Body of pancreas (tissue), 4 donors: ENCODE measurements at regions not wholly inside any gene's neighbourhood (a gene's known extent, or its start where the extent isn't known, plus 50 kb on each side); places are given as distances from the start of the nearest gene placed in this dataset.

ENCODE experiments used
- ATAC-seq: fragments of 150-250 bp; one replicate; pipeline ENCODE4 v1.9.1; 2016
- DNase-seq, 4 donors: peaks; one replicate each; pipeline ENCODE4 v3.0.0-alpha.2; 2019
- H3K27ac ChIP-seq, 4 donors: fragments of 200-600 bp; sonication (generic); 1 replicate in 3 of 4; 2 replicates in 1 of 4; pipeline versions ENCODE4 v1.5.1 to v1.6.1; 2016 to 2019; ENCODE audit warnings: mild to moderate bottlenecking in 1 of 4, mixed read lengths in 1 of 4, moderate library complexity in 1 of 4
- H3K27me3 ChIP-seq, 2 donors: fragments of 200-600 bp; sonication (generic); one replicate each; pipeline ENCODE4 v1.6.0; 2016; ENCODE audit warnings: mild to moderate bottlenecking in 1 of 2
- H3K36me3 ChIP-seq, 2 donors: fragments of 200-600 bp; sonication (generic); replicated peaks in 1 of 2; 2 replicates each; pipeline ENCODE4 v1.5.1; 2016; ENCODE audit warnings: low read depth in 2 of 2; ENCODE audit not compliant: insufficient read depth in 1 of 2
- H3K4me1 ChIP-seq: fragments of 200-600 bp; sonication (generic); one replicate; pipeline ENCODE4 v1.6.0; 2016
- H3K4me3 ChIP-seq, 2 donors: fragments of 200-600 bp; sonication (generic); 1 replicate in 1 of 2; 2 replicates in 1 of 2; pipeline ENCODE4 v1.5.1; 2016 to 2019
- H3K9me3 ChIP-seq, 3 donors: fragments of 200-600 bp; sonication (generic); 1 replicate in 2 of 3; 2 replicates in 1 of 3; pipeline ENCODE4 v1.5.1; 2016
- POLR2A ChIP-seq, 3 donors: fragments of 450-650 bp; IDR thresholded peaks; one replicate each; pipeline ENCODE4 v1.6.1; 2016; ENCODE audit warnings: antibody characterized with exemption in 3 of 3, mild to moderate bottlenecking in 2 of 3
- WGBS, 2 donors: methylation state at CpG; one replicate each; pipeline ENCODE4 v1.1.5; 2017; 5-methylcytosine and 5-hydroxymethylcytosine counted together
- intact Hi-C: fragments of 100-400 bp; cut with DNase I; formaldehyde crosslinking; loops from one replicate; pipeline ENCODE4 v1.15.1; 2023
- TF ChIP-seq, protein P1 (sequence below), 7 experiments: fragments of 450-650 bp in 4 of 7; fragments of 200-600 bp in 3 of 7; sonication (generic) in 3 of 7; IDR thresholded peaks; one replicate each; pipeline ENCODE4 v1.5.1; 2016 to 2019; ENCODE audit warnings: antibody characterized with exemption in 7 of 7

DNA sequence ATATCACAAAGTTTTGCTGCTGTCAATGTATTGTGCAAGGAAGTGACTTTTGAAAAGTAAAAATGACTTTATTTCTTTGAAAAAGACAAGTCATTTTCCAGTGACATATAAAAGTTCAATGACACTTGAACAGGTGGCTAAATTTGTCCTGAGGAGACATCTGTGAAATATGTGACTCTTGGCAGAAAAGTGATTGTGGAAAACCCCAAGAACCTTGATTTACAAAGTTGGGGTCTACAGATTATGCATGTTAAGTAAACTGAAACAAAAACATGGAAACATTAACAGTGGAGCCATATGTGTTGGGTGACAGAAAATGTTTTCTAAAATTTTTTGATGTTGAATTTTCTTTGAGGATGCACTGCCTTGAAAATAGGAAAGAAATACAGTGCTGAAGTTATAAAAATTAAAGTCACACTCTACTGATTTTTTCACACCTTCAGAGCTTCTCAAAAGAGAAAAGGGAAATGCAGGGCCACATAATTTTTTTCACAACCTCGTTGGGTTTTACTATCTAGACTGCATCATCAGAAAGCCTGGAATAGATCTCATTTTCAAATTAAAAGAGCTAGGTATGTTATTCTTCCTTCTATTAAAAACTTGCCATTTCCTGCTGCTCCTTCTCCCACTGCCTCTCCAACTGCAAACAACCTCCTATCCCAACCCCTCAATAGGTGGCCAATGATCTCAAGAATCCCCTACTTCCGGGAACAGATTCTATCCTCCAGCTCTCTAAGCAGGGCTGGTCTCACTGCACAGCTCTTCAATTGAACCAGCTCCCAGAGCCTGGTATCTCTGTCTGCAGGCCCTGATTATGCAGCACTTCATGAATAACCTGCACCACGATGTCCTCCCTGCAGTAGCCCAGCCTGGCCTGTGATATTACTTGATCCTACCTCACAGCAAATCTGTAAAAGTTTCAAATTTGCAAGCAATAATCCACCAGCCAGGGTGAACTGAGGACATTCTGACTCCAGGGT is 570.8 kb upstream of the CPEB2 start:
- 52% methylated on average over 3 of the region's 3 CpGs for WGBS, 2 donors
- no peak for DNase-seq
- H3K36me3 ChIP-seq, result no peaks in the 10 kb centered on the region
- no peaks in the 10 kb centered on the region for H3K9me3 ChIP-seq
- no peak overlapping the region for H3K27ac ChIP-seq
- H3K4me3 ChIP-seq, result no peak overlapping the region
- no peak for ATAC-seq
- no peak for TF ChIP-seq POLR2A (IDR thresholded peaks at IDR 0.05)
- TF ChIP-seq, protein P1, sequence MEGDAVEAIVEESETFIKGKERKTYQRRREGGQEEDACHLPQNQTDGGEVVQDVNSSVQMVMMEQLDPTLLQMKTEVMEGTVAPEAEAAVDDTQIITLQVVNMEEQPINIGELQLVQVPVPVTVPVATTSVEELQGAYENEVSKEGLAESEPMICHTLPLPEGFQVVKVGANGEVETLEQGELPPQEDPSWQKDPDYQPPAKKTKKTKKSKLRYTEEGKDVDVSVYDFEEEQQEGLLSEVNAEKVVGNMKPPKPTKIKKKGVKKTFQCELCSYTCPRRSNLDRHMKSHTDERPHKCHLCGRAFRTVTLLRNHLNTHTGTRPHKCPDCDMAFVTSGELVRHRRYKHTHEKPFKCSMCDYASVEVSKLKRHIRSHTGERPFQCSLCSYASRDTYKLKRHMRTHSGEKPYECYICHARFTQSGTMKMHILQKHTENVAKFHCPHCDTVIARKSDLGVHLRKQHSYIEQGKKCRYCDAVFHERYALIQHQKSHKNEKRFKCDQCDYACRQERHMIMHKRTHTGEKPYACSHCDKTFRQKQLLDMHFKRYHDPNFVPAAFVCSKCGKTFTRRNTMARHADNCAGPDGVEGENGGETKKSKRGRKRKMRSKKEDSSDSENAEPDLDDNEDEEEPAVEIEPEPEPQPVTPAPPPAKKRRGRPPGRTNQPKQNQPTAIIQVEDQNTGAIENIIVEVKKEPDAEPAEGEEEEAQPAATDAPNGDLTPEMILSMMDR (IDR thresholded peaks at IDR 0.05), result no peak
- no peaks in the 10 kb centered on the region for H3K4me1 ChIP-seq
- no peaks in the 10 kb centered on the region for H3K27me3 ChIP-seq
- intact Hi-C loops, result no loop called here

DNA sequence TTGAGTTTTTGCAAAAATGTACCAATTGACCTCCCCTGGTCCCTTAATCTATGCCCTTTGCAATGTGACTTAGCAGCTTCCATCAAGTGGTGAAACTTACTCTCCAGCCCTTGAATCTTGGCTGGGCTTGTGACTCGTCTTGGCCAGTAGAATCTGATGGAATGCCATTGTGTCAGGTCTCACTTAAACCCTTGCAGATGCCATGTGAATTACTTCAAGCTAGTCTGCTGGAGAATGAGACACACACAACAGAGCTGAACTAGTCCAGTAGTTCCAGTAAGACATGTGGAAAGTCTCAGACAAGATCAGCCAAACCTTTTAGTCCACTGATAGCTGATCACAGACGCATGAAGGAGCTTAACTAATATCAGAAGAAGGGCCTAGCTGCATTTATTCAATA is 567.8 kb upstream of the CPEB2 start:
- 44 to 60% methylated on average over 2 of the region's 2 CpGs for WGBS, 2 donors
- H3K9me3 ChIP-seq, result no peaks in the 10 kb centered on the region
- TF ChIP-seq POLR2A (IDR thresholded peaks at IDR 0.05), result no peak
- TF ChIP-seq, protein P1 (IDR thresholded peaks at IDR 0.05), result no peak
- no peak overlapping the region for H3K27ac ChIP-seq
- H3K27me3 ChIP-seq, result no peaks in the 10 kb centered on the region
- no peaks in the 10 kb centered on the region for H3K36me3 ChIP-seq
- ATAC-seq (no peak), DNase-seq (no peak)
- no peak overlapping the region for H3K4me3 ChIP-seq
- intact Hi-C loops, result no loop called here
- H3K4me1 ChIP-seq, result no peaks in the 10 kb centered on the region

DNA sequence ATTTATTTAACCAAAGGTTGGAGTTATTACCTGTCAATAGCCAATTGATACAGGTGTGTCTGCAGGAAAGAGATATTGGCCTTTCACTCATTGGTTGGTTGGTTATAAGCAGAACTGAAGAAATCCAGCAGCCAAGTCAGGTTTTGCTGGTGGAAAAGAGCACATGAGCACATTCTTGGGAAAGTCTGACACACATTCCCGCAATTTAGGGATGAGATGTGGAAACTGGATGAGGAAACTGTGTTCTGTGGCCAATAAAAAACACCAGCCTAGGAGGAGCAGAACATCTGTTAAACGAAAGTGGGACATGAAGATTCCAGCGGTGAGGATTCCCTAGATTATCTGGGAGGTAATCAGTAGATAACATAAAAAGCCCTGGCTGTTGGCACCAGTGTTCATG is 567.4 kb upstream of the CPEB2 start:
- 65 to 94% methylated on average over 2 to 3 of the region's 3 CpGs for WGBS, 2 donors
- no peaks in the 10 kb centered on the region for H3K9me3 ChIP-seq

DNA sequence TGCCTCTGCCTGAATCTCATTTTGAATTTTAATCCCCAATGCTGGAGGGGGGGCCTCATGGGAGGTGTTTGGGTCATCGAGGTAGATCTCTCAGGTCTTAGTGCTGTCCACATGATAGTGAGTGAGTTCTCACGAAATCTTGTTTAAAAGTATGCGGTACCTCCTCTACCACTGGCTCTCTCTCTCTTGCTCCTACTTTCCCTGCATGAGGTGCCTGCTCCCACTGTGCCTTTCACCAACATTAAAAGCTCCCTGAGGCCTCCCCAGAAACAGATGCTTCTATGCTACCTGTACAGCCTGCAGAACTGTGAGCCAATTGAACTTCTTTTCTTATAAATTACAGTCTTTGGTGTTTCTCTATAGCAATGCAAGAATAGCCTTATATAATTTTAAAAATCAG is 560.7 kb upstream of the CPEB2 start:
- TF ChIP-seq POLR2A (IDR thresholded peaks at IDR 0.05), result no peak
- TF ChIP-seq, protein P1 (IDR thresholded peaks at IDR 0.05), result no peak
- WGBS, 2 donors, result 88 to 91% methylated on average over 3 of the region's 3 CpGs

More for the DNA sequence above, 567.4 kb upstream of the CPEB2 start:
- DNase-seq, result no peak
- no peak overlapping the region for H3K27ac ChIP-seq
- TF ChIP-seq, protein P1 (IDR thresholded peaks at IDR 0.05), result no peak
- no peak for TF ChIP-seq POLR2A (IDR thresholded peaks at IDR 0.05)
- ATAC-seq, result no peak
- intact Hi-C loops, result no loop called here
- no peaks in the 10 kb centered on the region for H3K27me3 ChIP-seq
- no peak overlapping the region for H3K4me3 ChIP-seq
- no peaks in the 10 kb centered on the region for H3K36me3 ChIP-seq
- H3K4me1 ChIP-seq, result no peaks in the 10 kb centered on the region

More for the DNA sequence above, 560.7 kb upstream of the CPEB2 start:
- H3K27me3 ChIP-seq, result no peaks in the 10 kb centered on the region
- H3K4me1 ChIP-seq, result no peaks in the 10 kb centered on the region
- H3K36me3 ChIP-seq, result no peaks in the 10 kb centered on the region
- no peaks in the 10 kb centered on the region for H3K9me3 ChIP-seq
- H3K4me3 ChIP-seq, result no peak overlapping the region
- no peak overlapping the region for H3K27ac ChIP-seq
- no peak for ATAC-seq
- intact Hi-C loops, result no loop called here
- DNase-seq, result no peak
